K562 (cell line): ENCODE measurements at regions not wholly inside any gene's neighbourhood (a gene's known extent, or its start where the extent isn't known, plus 50 kb on each side); places are given as distances from the start of the nearest gene placed in this dataset.

ENCODE experiments used
- ATF4 ChIP-seq: fragments of 450-650 bp; formaldehyde crosslinking; IDR thresholded peaks from 2 replicates; pipeline ENCODE4 v1.4.0; 2022; ENCODE audit warnings: mild to moderate bottlenecking, moderate library complexity
- CHAMP1 ChIP-seq: fragments of 450-650 bp; IDR thresholded peaks from 2 replicates; pipeline ENCODE4 v1.6.1; 2016; ENCODE audit warnings: mild to moderate bottlenecking
- CREB1 ChIP-seq, 2 experiments: sonication (generic) in 1 of 2; formaldehyde crosslinking in 1 of 2; IDR thresholded peaks; 2 replicates each; pipeline versions ENCODE4 v1.6.1 to v1.8.0; 2012 to 2022; ENCODE audit warnings: inconsistent platforms in 1 of 2, mild to moderate bottlenecking in 1 of 2, missing genetic modification reagents in 1 of 2, moderate library complexity in 1 of 2
- CTCF ChIP-seq, 3 experiments: IDR thresholded peaks in 2 of 3; conservative IDR thresholded peaks in 1 of 3; 2 replicates each; pipeline ENCODE4 v1.5.1; 2011 to 2012; ENCODE audit warnings: low read length in 3 of 3, mild to moderate bottlenecking in 3 of 3, control low read depth in 2 of 3, improper control_type of control experiment in 1 of 3, inconsistent platforms in 1 of 3, low read depth in 1 of 3, mixed read lengths in 1 of 3, moderate library complexity in 1 of 3; ENCODE audit not compliant: insufficient read depth in 2 of 3
- GATAD2B ChIP-seq: fragments of 450-650 bp; IDR thresholded peaks from 2 replicates; pipeline ENCODE4 v1.6.1; 2017; ENCODE audit warnings: mild to moderate bottlenecking, borderline replicate concordance
- HMGXB4 ChIP-seq: sonication (generic); formaldehyde crosslinking; IDR thresholded peaks from 2 replicates; pipeline ENCODE4 v1.8.1; 2023; ENCODE audit warnings: mild to moderate bottlenecking, missing genetic modification reagents
- MYC ChIP-seq, 2 experiments: fragments of 250-450 bp in 1 of 2; sonication (Bioruptor Pico) in 1 of 2; IDR thresholded peaks; 2 replicates each; pipeline versions ENCODE4 v1.5.1 to v1.6.1; 2012 to 2021; ENCODE audit warnings: low read depth in 2 of 2, borderline replicate concordance in 1 of 2, improper control_type of control experiment in 1 of 2, low read length in 1 of 2, mild to moderate bottlenecking in 1 of 2, moderate library complexity in 1 of 2
- RNF2 ChIP-seq: sonication (generic); IDR thresholded peaks from 2 replicates; pipeline ENCODE4 v1.6.1; 2016
- SREBF2 ChIP-seq: sonication (generic); formaldehyde crosslinking; IDR thresholded peaks from 2 replicates; pipeline ENCODE4 v1.4.0; 2020; ENCODE audit warnings: mild to moderate bottlenecking, missing genetic modification reagents
- ZBTB33 ChIP-seq: sonication (generic); formaldehyde crosslinking; IDR thresholded peaks from 2 replicates; pipeline ENCODE4 v1.8.1; 2023; ENCODE audit warnings: mild to moderate bottlenecking, missing genetic modification reagents

GRCh38 chr13:63455938-63456337, 2040.3 kb upstream of the PCDH20 start:
- TF ChIP-seq ZBTB33 (CRISPR knock-in tag) (no peak), CREB1 (IDR thresholded peaks at IDR 0.05) (no peak), CREB1 (CRISPR knock-in tag; IDR thresholded peaks at IDR 0.05) (no peak), ATF4 (CRISPR knock-in tag) (no peak), CTCF (IDR thresholded peaks at IDR 0.05 in 2 of 3, conservative IDR thresholded peaks at IDR 0.05 in 1 of 3; ENCODE audit: insufficient read depth in 2 of 3, low read depth in 1 of 3, low read length in 3 of 3) (no peak), RNF2 (no peak), GATAD2B (no peak), CHAMP1 (no peak), MYC (IDR thresholded peaks at IDR 0.05; ENCODE audit: low read depth, low read length) (no peak), MYC (CRISPR knock-in tag; IDR thresholded peaks at IDR 0.05; ENCODE audit: borderline replicate concordance, low read depth) (no peak), SREBF2 (no peak), HMGXB4 (CRISPR knock-in tag) (no peak)
